HL-60/S4 treated with phorbol 12-myristate 13-acetate at 8.2 ng/mL for 4 days and 3 days (cell line): ENCODE measurements at regions not wholly inside any gene's neighbourhood (a gene's known extent, or its start where the extent isn't known, plus 50 kb on each side); places are given as distances from the start of the nearest gene placed in this dataset.
"Not testable (repeated sequence)": the region's sequence is repeated elsewhere in the genome, so short reads cannot be mapped to it uniquely, and the experiment has no call there.

Experiments
- in situ Hi-C: fragments of 300-500 bp; cut with MboI; formaldehyde crosslinking; loops from 2 replicates; pipeline ENCODE4 v1.15.0; 2022; ENCODE audit warnings: low sequenced_read_pairs

DNA sequence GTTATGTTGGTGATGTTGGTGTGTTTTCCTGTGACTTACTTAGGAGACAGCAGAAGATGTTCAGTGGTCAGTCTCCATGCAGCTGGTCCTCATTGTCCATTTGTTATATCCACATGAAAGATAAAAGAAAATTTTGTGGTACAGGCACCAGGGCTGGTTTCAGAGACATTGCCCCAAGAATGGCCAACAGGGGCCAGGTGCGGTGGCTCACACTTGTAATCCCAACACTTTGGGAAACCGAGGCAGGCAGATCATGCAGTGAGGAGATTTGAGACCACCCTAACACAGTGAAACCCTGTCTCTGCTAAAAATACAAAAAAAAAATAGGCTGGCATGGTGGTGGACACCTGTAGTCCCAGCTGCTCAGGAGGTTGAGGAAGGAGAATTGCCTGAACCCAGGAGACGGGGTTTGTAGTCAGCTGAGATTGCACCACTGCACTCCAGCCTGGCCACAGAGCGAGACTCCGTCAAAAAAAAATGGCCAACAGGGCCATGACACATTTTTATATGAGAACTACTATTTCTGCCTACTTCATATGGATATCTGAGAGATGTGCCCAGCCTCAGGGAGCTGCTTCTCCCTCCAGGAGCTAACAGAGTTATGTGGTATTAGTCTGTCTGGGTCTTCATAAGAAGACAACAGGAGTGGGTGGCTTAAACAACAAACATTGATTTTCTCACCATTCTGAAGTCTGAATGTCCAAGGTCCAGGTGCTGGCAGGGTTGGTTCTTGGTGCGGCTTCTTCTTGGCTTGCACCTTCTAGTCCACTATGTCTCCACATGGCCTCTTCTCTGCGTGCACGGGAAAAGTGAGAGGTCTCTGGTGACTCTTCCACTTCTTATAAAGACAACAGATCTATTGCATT is 821.7 kb downstream of the TMEM121 start:
- in situ Hi-C loops, result no loop called here

DNA sequence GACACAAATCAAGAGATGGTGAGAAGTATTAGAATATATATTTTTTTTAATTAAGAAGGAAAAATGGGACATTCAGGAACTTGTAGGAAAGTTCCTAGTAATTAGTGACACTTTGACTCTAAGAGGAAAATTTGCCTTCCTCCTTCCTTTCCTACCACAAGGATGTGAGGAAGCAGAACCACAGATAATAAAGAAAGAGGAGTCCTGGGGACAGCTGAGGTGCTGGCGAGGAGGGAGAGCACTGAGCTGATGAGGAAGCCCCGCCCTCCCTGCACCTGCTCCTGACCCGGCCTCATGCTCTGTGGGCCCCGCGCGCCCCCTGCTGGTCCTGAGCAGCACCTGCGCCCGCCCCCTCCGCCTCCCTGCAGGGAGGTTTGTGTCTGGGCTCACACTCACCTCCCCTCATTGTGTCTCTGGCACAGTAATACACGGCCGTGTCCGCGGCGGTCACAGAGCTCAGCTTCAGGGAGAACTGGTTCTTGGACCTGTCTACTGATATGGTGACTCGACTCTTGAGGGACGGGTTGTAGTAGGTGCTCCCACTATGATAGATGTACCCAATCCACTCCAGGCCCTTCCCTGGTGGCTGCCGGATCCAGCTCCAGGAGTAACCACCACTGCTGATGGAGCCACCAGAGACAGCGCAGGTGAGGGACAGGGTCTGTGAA is 822.6 kb downstream of the TMEM121 start:
- in situ Hi-C loops, result not testable (repeated sequence)

DNA sequence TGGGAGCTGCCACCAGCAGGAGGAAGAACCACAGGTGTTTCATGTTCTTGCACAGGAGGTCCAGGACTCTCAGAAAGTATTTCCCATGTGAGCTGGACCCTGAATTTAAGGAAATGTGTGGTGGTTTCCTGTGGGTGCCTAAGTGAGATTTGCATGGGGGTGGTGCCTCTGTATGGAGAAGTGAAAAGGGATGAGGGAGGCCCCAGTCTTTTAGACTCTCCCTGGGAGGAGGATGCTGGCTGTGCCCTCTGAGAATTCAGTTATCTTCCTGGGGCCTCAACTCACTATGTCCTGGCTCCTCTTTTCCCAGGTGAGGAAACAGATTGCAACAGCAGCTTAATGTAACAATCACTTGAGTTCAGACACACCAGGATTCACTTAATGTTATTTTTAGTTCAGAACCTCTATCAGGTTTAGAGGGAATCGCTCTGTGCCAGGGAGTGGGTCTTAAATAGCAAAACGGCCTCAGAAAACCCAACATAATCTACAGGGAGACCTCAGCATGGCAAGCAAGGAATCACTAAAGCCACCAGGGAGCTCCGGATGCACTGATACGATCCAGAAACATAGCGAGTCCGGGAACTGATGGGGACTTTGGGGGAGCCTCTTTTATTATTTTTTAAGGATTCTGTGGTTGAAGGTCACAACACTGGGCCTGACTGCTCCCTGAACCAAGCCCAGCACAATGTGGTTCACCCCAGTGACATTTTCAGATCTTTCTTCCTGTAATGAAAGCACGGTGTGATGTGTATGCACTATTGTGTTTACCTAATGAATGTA is 823.5 kb downstream of the TMEM121 start:
- in situ Hi-C loops, result not testable (repeated sequence)

DNA sequence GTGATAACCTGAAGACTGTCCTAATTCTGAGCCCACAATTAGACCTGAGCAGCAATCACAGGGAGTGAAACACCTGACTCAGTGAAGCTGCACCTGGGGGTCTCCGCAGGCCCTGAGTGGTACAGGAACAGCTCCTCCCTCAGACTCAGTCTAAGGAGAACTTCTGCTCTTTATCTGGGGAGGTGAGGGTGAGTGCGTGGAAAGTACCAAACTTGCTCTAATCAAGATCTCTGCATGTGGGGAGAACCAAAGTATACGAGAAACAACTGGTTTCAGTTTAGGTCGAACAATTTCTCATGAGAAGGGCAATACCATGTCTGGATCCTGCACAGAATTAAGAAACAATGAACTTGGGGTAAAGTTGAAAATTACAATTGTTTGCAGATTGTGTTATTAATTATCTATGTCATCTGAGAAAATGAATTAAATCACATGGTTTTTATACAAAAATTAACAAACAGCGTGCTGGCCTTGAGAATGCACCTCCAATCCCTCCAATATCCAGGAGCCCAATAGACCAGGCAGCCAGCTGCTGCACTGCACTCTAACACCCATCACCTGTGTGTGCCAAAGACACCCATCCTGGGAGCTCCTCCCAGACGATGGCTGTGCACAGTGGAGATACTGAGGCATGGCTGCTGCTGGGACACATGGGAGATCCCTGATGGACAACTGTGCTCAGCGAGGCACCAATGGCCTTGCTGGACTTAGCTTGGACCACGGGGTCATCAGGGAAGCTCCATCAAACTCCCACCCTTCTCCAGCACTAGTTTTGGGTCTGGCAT is 828.8 kb downstream of the TMEM121 start:
- in situ Hi-C loops, result not testable (repeated sequence)

DNA sequence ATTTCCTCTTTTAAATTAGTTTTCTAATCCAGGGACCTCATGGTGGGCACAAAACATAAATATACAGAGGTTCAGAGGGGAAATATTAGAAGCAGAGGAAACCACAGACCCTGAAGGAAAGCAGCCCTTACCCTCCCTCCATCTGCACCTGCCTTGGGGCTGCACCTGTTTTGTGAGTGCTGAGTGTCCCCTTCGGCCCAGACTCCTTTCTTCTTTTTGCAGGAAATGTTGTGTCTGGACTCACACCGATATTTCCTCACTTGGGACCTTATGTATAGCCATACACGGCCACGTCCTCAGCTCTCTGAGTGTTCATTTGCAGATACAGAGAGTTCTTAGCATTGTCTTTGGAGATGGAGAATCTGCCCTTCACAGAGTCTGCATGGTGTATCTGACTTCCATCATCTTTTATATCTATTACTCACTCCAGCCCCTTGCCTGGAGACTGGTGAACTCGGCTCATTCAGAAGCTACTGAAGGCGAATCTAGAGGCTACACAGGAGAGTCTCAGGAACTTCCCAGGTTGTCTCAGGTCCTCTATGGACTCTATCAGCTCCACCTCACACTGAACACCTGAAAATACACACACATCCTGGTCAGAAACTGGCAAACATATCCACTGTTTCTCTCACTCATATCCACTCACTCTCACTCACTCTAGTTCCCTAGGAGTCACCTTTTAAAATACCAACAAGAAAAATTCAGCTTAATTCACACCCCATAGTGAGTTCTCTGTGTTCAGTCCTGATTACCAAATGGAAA is 829.7 kb downstream of the TMEM121 start:
- in situ Hi-C loops, result not testable (repeated sequence)

DNA sequence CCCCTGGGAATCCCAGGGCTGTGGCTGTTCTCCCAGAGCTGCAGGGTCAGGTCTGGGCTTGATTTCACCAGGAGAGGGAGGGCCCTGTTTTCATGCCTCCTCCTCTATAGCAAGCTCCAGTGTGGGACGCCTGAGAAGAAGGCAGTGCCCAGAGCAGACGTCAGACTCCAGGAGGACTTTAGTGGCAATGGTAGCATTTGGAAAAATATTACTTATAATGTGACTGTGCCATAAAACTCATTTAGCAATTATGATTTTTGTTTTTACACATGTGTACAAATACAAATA is 830.2 kb downstream of the TMEM121 start:
- in situ Hi-C loops, result not testable (repeated sequence)

DNA sequence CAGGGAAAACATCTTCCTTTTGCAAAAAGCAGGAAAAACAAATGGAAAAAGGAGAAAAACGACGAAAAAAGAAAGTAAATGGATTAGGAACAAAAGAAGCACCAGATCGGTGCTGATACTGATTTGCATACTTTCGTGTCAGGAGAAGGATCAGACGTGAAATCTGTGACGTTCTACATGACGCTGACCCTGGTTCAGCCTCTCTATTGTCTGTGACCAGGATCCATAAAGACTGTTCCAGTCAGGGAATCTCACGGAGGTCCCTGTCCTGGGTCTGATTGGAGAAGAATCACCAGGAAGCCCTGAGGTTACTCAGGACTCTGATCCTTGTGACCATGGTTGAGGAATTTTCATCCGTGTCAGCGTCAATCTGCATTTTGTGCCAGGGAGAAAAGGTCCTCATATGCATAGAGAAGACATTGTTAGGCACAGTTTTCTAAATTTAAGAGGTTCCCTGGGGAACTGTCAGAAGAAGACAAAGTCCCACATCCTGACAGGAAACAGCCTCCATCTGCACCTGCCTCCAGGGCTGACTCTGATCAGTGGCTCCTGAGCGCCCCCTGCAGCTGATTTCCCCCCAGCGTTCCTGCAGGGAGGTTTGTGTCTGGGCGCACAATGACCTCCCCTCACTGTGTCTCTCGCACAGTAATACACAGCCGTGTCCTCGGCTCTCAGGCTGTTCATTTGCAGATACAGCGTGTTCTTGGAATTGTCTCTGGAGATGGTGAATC is 832.9 kb downstream of the TMEM121 start:
- in situ Hi-C loops, result not testable (repeated sequence)

DNA sequence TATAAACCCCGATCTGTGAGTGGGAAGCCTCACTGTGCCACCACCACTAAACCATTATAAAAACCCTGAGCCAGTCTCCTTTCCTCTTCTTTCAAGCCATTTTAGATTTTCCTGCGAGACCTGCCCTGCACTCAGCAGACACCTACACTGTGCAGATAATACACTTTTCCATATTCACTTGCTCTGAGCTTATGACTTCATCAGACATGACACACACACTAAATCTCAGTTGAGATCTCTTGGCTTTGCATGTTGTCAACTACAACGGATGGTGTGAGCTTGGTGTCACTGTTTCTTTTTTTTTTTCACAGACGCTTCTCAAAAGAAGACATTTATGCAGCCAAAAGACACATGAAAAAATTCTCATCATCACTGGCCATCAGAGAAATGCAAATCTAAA is 839.0 kb downstream of the TMEM121 start:
- in situ Hi-C loops, result not testable (repeated sequence)

DNA sequence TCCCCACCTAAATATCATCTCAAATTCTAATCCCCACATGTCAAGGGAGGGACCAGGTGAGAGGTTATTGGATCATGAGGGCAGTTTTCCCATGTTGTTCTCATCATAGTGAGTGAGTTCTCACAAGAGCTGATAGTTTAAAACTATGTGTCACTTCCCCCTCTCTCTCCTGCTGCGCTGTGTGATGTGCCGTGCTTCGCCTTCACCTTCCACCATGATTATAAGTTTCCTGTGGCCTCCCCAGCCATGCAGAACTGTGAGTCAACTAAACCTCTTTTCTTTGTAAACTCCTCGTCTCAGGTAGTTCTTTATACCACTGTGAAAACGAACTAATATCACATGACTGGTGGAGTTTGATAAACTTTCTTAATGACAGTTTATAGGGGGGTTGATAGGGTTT is 839.5 kb downstream of the TMEM121 start:
- in situ Hi-C loops, result not testable (repeated sequence)

DNA sequence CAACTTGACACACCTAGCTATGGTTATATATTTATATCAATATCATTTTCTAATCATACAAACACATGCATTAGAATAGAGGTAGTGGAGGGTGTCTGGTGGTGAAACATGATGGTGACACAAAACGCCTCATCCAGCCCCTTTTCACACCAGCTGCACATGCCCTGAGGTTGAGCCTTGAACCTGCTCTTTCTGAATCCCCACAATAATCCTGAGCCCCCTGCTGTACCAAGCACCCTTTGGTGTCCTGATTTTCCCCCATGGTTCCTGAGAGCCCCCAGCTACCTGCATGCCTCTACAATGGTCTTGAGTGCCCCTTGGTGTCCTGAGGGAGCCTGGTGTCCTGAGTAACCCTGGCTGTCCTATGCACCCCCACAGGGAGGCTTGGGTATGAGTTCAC is 840.6 kb downstream of the TMEM121 start:
- in situ Hi-C loops, result not testable (repeated sequence)

DNA sequence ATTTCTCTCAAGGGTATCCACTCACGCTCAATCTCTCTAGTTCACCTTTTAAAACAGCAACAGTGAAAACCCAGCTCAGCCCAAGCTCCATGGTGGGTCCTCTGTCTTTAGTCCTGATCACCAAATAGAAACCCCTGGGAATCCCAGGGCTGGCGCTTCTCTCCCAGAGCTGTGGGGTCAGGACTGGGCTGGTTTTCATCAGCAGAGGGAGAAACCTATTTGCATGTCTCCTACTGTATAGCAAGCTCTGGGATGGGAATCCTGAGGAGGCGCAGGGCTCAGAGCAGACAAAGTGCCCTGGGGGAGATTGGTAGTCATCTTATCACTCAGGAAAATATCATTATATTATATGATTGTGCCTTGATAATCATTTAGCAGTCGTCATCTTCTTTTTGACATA is 843.1 kb downstream of the TMEM121 start:
- in situ Hi-C loops, result not testable (repeated sequence)

DNA sequence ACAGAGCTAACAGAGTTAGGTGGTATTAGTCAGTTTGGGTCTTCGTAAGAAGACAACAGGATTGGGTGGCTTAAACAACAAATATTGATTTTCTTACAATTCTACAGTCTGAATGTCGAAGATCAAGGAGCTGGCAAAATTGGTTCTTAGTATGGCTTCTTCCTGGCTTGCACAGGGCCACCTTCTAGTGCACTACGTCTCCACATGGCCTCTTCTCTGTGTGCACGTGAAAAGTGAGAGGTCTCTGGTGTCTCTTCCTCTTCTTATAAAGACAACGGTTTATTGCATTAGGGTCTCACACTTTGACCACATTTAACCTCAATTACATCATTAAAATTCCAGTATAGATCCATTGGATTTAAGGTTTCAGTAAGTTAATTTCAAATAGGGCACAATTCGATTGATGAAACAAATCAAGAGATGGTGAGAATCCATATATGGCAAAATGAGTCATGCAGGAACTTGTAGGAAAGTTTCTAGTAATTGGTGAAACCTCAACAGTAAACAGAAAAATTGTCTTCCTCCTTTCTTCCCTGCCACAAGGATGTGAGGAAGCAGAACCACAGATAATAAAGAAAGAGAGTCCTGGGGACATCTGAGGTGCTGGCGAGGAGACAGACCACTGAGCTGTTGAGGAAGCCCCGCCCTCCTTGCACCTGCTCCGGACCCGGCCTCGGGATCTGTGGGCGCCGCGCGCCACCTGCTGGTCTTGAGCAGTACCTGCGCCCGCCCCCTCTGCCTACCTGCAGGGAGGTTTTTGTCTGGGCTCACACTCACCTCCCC is 846.7 kb downstream of the TMEM121 start:
- in situ Hi-C loops, result no loop called here

DNA sequence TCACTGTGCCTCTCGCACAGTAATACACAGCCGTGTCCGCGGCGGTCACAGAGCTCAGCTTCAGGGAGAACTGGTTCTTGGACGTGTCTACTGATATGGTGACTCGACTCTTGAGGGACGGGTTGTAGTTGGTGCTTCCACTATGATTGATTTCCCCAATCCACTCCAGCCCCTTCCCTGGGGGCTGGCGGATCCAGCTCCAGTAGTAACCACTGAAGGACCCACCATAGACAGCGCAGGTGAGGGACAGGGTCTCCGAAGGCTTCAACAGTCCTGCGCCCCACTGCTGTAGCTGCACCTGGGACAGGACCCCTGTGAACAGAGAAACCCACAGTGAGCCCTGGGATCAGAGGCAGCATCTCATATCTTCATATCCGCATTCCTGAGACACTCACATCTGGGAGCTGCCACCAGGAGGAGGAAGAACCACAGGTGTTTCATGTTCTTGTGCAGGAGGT is 847.3 kb downstream of the TMEM121 start:
- in situ Hi-C loops, result not testable (repeated sequence)

DNA sequence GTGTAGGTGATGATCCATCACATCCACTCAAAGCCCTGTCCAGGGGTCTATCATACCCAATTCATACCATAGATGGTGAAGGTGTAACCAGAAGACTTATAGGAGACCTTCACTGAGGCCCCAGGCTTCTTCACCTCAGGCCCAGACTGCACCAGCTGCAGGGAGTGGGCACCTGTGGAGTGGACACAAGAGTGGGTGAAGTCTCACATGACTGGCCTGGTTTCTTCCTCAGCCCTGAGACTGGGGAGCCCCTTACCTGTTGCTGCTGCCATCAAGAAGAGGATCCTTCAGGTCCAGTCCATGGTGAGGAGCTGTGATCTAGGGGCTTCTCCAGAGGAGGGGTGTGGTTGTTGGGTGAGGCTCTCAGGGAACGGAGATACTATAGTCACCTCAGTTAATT is 851.0 kb downstream of the TMEM121 start:
- in situ Hi-C loops, result no loop called here

DNA sequence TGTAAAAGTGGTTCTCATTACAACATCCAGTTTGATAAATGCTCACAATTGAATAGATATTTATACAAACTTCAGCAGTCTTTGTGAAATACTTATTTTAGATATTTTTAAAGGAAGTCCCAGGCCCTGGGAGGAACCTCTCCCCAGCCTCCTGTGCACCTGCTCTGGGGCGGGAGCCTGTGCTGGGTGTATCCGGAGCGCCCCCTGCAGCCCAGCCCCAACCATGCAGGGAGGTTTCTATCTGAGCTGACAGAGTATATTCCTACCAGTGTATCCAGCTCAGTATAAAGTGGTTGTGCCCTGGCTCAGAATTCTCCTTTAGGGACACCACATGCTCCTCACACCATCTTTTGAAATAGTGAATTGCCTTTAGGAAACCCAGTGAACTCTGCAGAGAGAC is 851.8 kb downstream of the TMEM121 start:
- in situ Hi-C loops, result no loop called here

DNA sequence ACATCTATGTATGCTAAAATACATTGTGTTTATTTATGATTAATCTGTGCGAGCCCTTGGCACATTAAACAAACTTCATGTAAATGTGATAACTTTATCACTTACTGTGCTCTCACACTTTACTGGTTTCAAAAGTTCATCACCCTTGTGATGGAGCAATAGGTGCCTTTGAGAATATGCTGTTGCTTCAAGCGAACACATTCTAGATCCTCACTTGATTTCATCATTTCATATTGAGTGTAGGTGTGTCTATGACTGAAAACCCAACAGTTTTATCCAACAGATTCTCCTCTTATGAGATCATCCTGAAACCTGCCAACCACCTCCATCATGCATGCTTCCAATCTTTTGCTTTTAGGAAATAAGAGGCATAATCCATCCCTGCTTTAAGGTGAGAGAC is 854.4 kb downstream of the TMEM121 start:
- in situ Hi-C loops, result no loop called here

DNA sequence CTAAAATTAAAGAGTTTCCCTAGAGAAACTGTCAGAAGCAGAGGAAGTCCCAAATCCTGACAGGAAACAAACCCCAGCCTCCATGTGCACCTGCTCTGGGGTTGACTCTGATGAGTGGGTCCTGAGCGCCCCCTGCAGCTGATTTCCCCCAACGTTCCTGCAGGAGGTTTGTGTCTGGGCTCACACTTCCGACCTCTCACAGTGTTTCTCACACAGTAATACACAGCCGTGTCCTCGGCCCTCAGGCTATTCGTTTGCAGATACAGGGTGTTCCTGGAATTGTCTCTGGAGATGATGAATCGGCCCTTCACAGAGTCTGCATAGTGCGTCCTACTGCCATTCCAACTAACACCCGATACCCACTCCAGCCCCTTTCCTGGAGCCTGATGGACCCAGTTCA is 862.8 kb downstream of the TMEM121 start:
- in situ Hi-C loops, result not testable (repeated sequence)

DNA sequence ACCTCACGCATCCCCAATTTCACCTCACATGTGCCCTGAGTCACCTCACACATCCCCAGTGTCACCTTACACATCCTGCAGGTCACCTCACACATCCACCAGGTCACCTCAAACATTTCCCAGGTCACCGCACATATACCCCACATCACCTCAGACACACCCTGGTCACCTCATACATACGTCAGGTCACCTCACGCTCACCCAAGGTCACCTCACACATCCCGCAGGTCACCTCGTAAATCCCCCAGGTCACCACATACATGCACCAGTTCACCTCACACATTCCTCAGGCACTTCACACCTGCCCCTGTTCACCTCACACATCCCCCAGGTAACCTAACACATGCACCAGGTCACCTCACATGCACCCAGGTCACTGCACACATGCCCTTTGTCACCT is 864.0 kb downstream of the TMEM121 start:
- in situ Hi-C loops, result no loop called here

DNA sequence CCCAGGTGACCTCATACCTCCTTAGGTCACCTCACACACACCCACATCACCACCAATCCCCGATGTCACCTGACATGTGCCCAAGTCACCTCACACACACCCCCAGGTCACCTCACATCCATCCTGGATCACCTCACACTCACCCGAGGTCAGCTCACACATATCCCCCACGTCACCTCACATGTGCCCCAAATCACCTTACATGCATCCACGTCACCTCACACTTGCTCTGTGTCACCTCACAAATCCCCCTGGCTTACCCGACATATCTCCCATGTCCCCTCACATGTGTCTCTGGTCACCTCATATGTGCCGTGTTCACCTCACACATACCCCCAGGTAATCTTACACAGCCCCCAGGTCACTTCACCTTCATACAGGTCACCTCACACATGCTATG is 864.6 kb downstream of the TMEM121 start:
- in situ Hi-C loops, result no loop called here
